Pancreas (tissue), 10 donors: ENCODE measurements at regions not wholly inside any gene's neighbourhood (a gene's known extent, or its start where the extent isn't known, plus 50 kb on each side); places are given as distances from the start of the nearest gene placed in this dataset.

Experiments
- ATAC-seq, 4 donors: fragments of 200-7000 bp; cut with Tn5 transposase; one replicate each; pipeline versions ENCODE4 v1.8.0 to v1.9.1; 2020; ENCODE audit warnings: mild to moderate bottlenecking in 4 of 4, moderate library complexity in 4 of 4
- DNase-seq, 6 donors: peaks; one replicate each; pipeline ENCODE4 v3.0.0-alpha.2; 2020
- FAIRE-seq: peaks from 2 replicates; lab custom pipeline; 2012; peaks lifted over from hg19 to GRCh38; lab: Jason Lieb, UNC
- H3K27ac ChIP-seq, 4 donors: fragments of 200-600 bp; sonication (generic); 1 replicate in 3 of 4; 2 replicates in 1 of 4; pipeline versions ENCODE4 v1.5.0 to v1.8.0; 2020
- H3K27me3 ChIP-seq, 4 donors: fragments of 200-600 bp; one replicate each; pipeline ENCODE4 v1.8.0; 2021
- H3K36me3 ChIP-seq, 3 donors: fragments of 200-600 bp; sonication (generic) in 1 of 3; one replicate each; pipeline versions ENCODE4 v1.5.0 to v1.8.0; 2020 to 2021
- H3K4me1 ChIP-seq, 3 donors: fragments of 200-600 bp; one replicate each; pipeline ENCODE4 v1.8.0; 2021
- H3K4me3 ChIP-seq, 4 donors: fragments of 200-600 bp; sonication (generic) in 2 of 4; one replicate each; pipeline versions ENCODE4 v1.5.0 to v1.8.0; 2020 to 2021
- H3K9me3 ChIP-seq, 4 donors: fragments of 200-600 bp; one replicate each; pipeline ENCODE4 v1.8.0; 2021
- CTCF ChIP-seq, 4 donors: fragments of 200-600 bp; sonication (generic) in 3 of 4; IDR thresholded peaks; one replicate each; pipeline versions ENCODE4 v1.5.0 to v1.8.0; 2021; ENCODE audit warnings: antibody characterized with exemption in 4 of 4
- WGBS, 2 donors: extraction: QIAGEN DNeasy Blood & Tissue Kit; methylation state at CpG; one replicate each; pipeline ENCODE4 v1.1.7; 2013; 5-methylcytosine and 5-hydroxymethylcytosine counted together
- intact Hi-C, 3 donors: fragments of 100-400 bp; cut with DNase I; formaldehyde crosslinking; loops; one replicate each; pipeline versions ENCODE4 v1.11.1 to v1.14.2; 2022
- donor health status: healthy with polysubstance abuse.
- donor health status: DM: no; HTN: no; CAD: no; lungs with moderate emphysema.
- donor health status: DM: no; HTN: no; CAD: no.
- donor health status: control.
- donor health status: control.
- donor health status: Bipolar disorder and iron deficiency.
- donor health status: DM: yes; HTN: yes; CAD: no.
- donor health status: DM: no; HTN: no; CAD: no.
- donor health status: DM: no; HTN: no; CAD: no.
- donor health status: DM: yes; HTN: yes; CAD: no.

- FAIRE-seq (no peak), DNase-seq (no peak), ATAC-seq (no peak)
- TF ChIP-seq CTCF (IDR thresholded peaks at IDR 0.05), result no peak
- Histone ChIP-seq H3K9me3 (no peaks in the 10 kb centered on the region), H3K4me1 (no peaks in the 10 kb centered on the region), H3K4me3 (no peak overlapping the region), H3K27me3 (no peaks in the 10 kb centered on the region), H3K27ac (no peak overlapping the region), H3K36me3 (no peaks in the 10 kb centered on the region)
- intact Hi-C loops, result no loop called here
- 83 to 87% methylated on average over 5 of the region's 5 CpGs for WGBS, 2 donors
These were observed 444.1 kb downstream of the PLPP3 start for GRCh38 chr1:56135069-56135863.

- FAIRE-seq, result no peak
- no peaks in the 10 kb centered on the region for H3K9me3 ChIP-seq
- ATAC-seq, result no peak
- no peaks in the 10 kb centered on the region for H3K27me3 ChIP-seq
- no peak for TF ChIP-seq CTCF (IDR thresholded peaks at IDR 0.05)
- DNase-seq, result no peak
- H3K4me1 ChIP-seq, result no peaks in the 10 kb centered on the region
- intact Hi-C loops, result no loop called here
- H3K27ac ChIP-seq, result no peak overlapping the region
- WGBS, 2 donors, result 82 to 85% methylated on average over 7 of the region's 7 CpGs
- H3K4me3 ChIP-seq, result no peak overlapping the region
- no peaks in the 10 kb centered on the region for H3K36me3 ChIP-seq
These were observed 445.6 kb downstream of the PLPP3 start for GRCh38 chr1:56133522-56134472.

GRCh38 chr1:56132520-56132919 is 446.8 kb downstream of the PLPP3 start:
- DNase-seq, result no peak
- no peak overlapping the region for H3K4me3 ChIP-seq
- no peak for FAIRE-seq
- H3K9me3 ChIP-seq, result no peaks in the 10 kb centered on the region
- H3K4me1 ChIP-seq, result no peaks in the 10 kb centered on the region
- intact Hi-C loops, result no loop called here
- no peaks in the 10 kb centered on the region for H3K27me3 ChIP-seq
- no peak overlapping the region for H3K27ac ChIP-seq
- WGBS, 2 donors, result 72 to 75% methylated on average over 4 of the region's 4 CpGs
- ATAC-seq, result no peak
- TF ChIP-seq CTCF (IDR thresholded peaks at IDR 0.05), result no peak
- H3K36me3 ChIP-seq, result no peaks in the 10 kb centered on the region

- no peak for TF ChIP-seq CTCF (IDR thresholded peaks at IDR 0.05)
- FAIRE-seq, result no peak
These were observed 449.5 kb downstream of the PLPP3 start for GRCh38 chr1:56129837-56130236.

More at GRCh38 chr1:56129837-56130236, 449.5 kb downstream of the PLPP3 start:
- DNase-seq (no peak), ATAC-seq (no peak)
- Histone ChIP-seq H3K27me3 (no peaks in the 10 kb centered on the region), H3K4me1 (no peaks in the 10 kb centered on the region), H3K9me3 (no peaks in the 10 kb centered on the region), H3K36me3 (no peaks in the 10 kb centered on the region), H3K4me3 (no peak overlapping the region), H3K27ac (no peak overlapping the region)
- WGBS, 2 donors, result 75 to 85% methylated on average over 3 of the region's 3 CpGs
- intact Hi-C loops, result no loop called here
